ENCODE measurements at regions not wholly inside any gene's neighbourhood (a gene's known extent, or its start where the extent isn't known, plus 50 kb on each side); places are given as distances from the start of the nearest gene placed in this dataset.

GRCh38 chrY:19134426-19134825 is 360.9 kb upstream of the HSFY2 start:
- no peak for TF ChIP-seq CTCF (IDR thresholded peaks at IDR 0.05)
- no peak for TF ChIP-seq POLR2A (IDR thresholded peaks at IDR 0.05)
